A673 (cell line): ENCODE measurements at regions not wholly inside any gene's neighbourhood (a gene's known extent, or its start where the extent isn't known, plus 50 kb on each side); places are given as distances from the start of the nearest gene placed in this dataset.

Source experiments
- CTCF ChIP-seq: fragments of 300-800, 200-600 bp; sonication (generic); conservative IDR thresholded peaks from 2 replicates; pipeline ENCODE4 v1.5.1; 2017; ENCODE audit warnings: low read depth, mild to moderate bottlenecking, antibody characterized with exemption, low read length, moderate library complexity, mixed read lengths
- EZH2 ChIP-seq: fragments of 200-600 bp; sonication (generic); IDR thresholded peaks from 2 replicates; pipeline ENCODE4 v1.6.1; 2017; ENCODE audit warnings: borderline replicate concordance, low read depth, mild to moderate bottlenecking, mixed read lengths, antibody characterized with exemption, low read length; ENCODE audit not compliant: poor library complexity, severe bottlenecking

GRCh38 chr7:38006559-38006958 lies 86.1 kb downstream of the EPDR1 start:
- no peak for TF ChIP-seq CTCF
- TF ChIP-seq EZH2 = no peak
